ENCODE measurements at regions not wholly inside any gene's neighbourhood (a gene's known extent, or its start where the extent isn't known, plus 50 kb on each side); places are given as distances from the start of the nearest gene placed in this dataset.
A peak's percentile ranks its signal among the peaks of the same experiment; 100 is the strongest.
"Not testable (repeated sequence)": the region's sequence is repeated elsewhere in the genome, so short reads cannot be mapped to it uniquely, and the experiment has no call there.

GRCh38 chr5:86671536-86671935, 53.8 kb downstream of the COX7C start:
- Mint-ChIP-seq H3K36me3 (ENCODE audit: low read depth) (no peaks in the 10 kb centered on the region), H3K9me3 (no peaks in the 10 kb centered on the region), H3K4me3 (no peak overlapping the region), H3K27ac (no peak overlapping the region), H3K4me1 (no peaks in the 10 kb centered on the region), H3K27me3 (peaks cover 7% of the 10 kb centered on the region)
- DNase-seq = no peak
- ATAC-seq = no peak

GRCh38 chr5:86674069-86674468, 56.3 kb downstream of the COX7C start:
- H3K9me3 Mint-ChIP-seq = no peaks in the 10 kb centered on the region
- H3K4me3 Mint-ChIP-seq = no peak overlapping the region
- H3K27ac Mint-ChIP-seq = no peak overlapping the region
- H3K4me1 Mint-ChIP-seq = no peaks in the 10 kb centered on the region
- DNase-seq (no peak), ATAC-seq (no peak)
- H3K27me3 Mint-ChIP-seq = peaks cover 7% of the 10 kb centered on the region
- no peaks in the 10 kb centered on the region for H3K36me3 Mint-ChIP-seq (ENCODE audit: low read depth)

- DNase-seq (no peak), ATAC-seq (no peak)
- Mint-ChIP-seq H3K27ac (no peak overlapping the region), H3K36me3 (ENCODE audit: low read depth) (no peaks in the 10 kb centered on the region), H3K4me1 (no peaks in the 10 kb centered on the region), H3K27me3 (peaks cover 7% of the 10 kb centered on the region), H3K9me3 (no peaks in the 10 kb centered on the region), H3K4me3 (no peak overlapping the region)
Observed at GRCh38 chr5:86675311-86675710, 57.6 kb downstream of the COX7C start.

- H3K9me3 Mint-ChIP-seq = no peaks in the 10 kb centered on the region
- no peaks in the 10 kb centered on the region for H3K4me1 Mint-ChIP-seq
- H3K36me3 Mint-ChIP-seq (ENCODE audit: low read depth) = no peaks in the 10 kb centered on the region
- H3K27ac Mint-ChIP-seq = no peak overlapping the region
- no peak overlapping the region for H3K4me3 Mint-ChIP-seq
- H3K27me3 Mint-ChIP-seq = peaks cover 3% of the 10 kb centered on the region
- ATAC-seq (peak; percentile 40), DNase-seq (no peak)
Observed at GRCh38 chr5:86679529-86679928, 61.8 kb downstream of the COX7C start.

- ATAC-seq (no peak), DNase-seq (no peak)
- peaks cover 3% of the 10 kb centered on the region for H3K27me3 Mint-ChIP-seq
- no peaks in the 10 kb centered on the region for H3K9me3 Mint-ChIP-seq
- H3K36me3 Mint-ChIP-seq (ENCODE audit: low read depth) = no peaks in the 10 kb centered on the region
- no peak overlapping the region for H3K27ac Mint-ChIP-seq
- H3K4me1 Mint-ChIP-seq = no peaks in the 10 kb centered on the region
- H3K4me3 Mint-ChIP-seq = no peak overlapping the region
Observed at GRCh38 chr5:86679949-86680348, 62.2 kb downstream of the COX7C start.

GRCh38 chr5:86684222-86684621, 66.5 kb downstream of the COX7C start:
- Mint-ChIP-seq H3K4me3 (no peak overlapping the region), H3K36me3 (ENCODE audit: low read depth) (no peaks in the 10 kb centered on the region), H3K27me3 (peaks cover 7% of the 10 kb centered on the region), H3K27ac (no peak overlapping the region), H3K9me3 (no peaks in the 10 kb centered on the region), H3K4me1 (no peaks in the 10 kb centered on the region)
- no peak for DNase-seq
- no peak for ATAC-seq

GRCh38 chr5:86686046-86686445, 68.3 kb downstream of the COX7C start:
- Mint-ChIP-seq H3K27ac (no peak overlapping the region), H3K4me3 (no peak overlapping the region), H3K9me3 (no peaks in the 10 kb centered on the region), H3K27me3 (peaks cover 7% of the 10 kb centered on the region), H3K4me1 (no peaks in the 10 kb centered on the region), H3K36me3 (ENCODE audit: low read depth) (no peaks in the 10 kb centered on the region)
- DNase-seq (no peak), ATAC-seq (no peak)

GRCh38 chr5:86688406-86688805, 70.7 kb downstream of the COX7C start:
- ATAC-seq (no peak), DNase-seq (no peak)
- no peaks in the 10 kb centered on the region for H3K36me3 Mint-ChIP-seq (ENCODE audit: low read depth)
- H3K27me3 Mint-ChIP-seq = peaks cover 4% of the 10 kb centered on the region
- H3K9me3 Mint-ChIP-seq = no peaks in the 10 kb centered on the region
- no peaks in the 10 kb centered on the region for H3K4me1 Mint-ChIP-seq
- H3K27ac Mint-ChIP-seq = no peak overlapping the region
- no peak overlapping the region for H3K4me3 Mint-ChIP-seq

- ATAC-seq (no peak), DNase-seq (no peak)
- Mint-ChIP-seq H3K4me1 (no peaks in the 10 kb centered on the region), H3K27ac (no peak overlapping the region), H3K9me3 (no peaks in the 10 kb centered on the region), H3K4me3 (no peak overlapping the region), H3K27me3 (peaks cover 4% of the 10 kb centered on the region), H3K36me3 (ENCODE audit: low read depth) (no peaks in the 10 kb centered on the region)
Observed at GRCh38 chr5:86689103-86689729, 71.5 kb downstream of the COX7C start.

GRCh38 chr5:86709157-86709881, 91.6 kb downstream of the COX7C start:
- Mint-ChIP-seq H3K27me3 (peaks cover 7% of the 10 kb centered on the region), H3K4me1 (no peaks in the 10 kb centered on the region), H3K27ac (no peak overlapping the region), H3K9me3 (no peaks in the 10 kb centered on the region), H3K36me3 (ENCODE audit: low read depth) (no peaks in the 10 kb centered on the region), H3K4me3 (no peak overlapping the region)
- DNase-seq (no peak), ATAC-seq (no peak)

- Mint-ChIP-seq H3K27me3 (peaks cover 5% of the 10 kb centered on the region), H3K9me3 (no peaks in the 10 kb centered on the region), H3K4me1 (no peaks in the 10 kb centered on the region), H3K4me3 (no peak overlapping the region), H3K36me3 (ENCODE audit: low read depth) (no peaks in the 10 kb centered on the region), H3K27ac (no peak overlapping the region)
- DNase-seq (no peak), ATAC-seq (no peak)
Observed at GRCh38 chr5:86716121-86716520, 98.4 kb downstream of the COX7C start.

- ATAC-seq; H3K27me3 Mint-ChIP-seq; H3K36me3 Mint-ChIP-seq (ENCODE audit: low read depth); H3K9me3 Mint-ChIP-seq; DNase-seq; H3K4me3 Mint-ChIP-seq; H3K27ac Mint-ChIP-seq; H3K4me1 Mint-ChIP-seq: not testable (repeated sequence)
Observed at GRCh38 chr5:86731319-86732117, 113.8 kb downstream of the COX7C start.

GRCh38 chr5:86735370-86735769, 117.6 kb downstream of the COX7C start:
- Mint-ChIP-seq H3K27ac (no peak overlapping the region), H3K9me3 (peaks cover 13% of the 10 kb centered on the region), H3K4me1 (no peaks in the 10 kb centered on the region), H3K36me3 (ENCODE audit: low read depth) (no peaks in the 10 kb centered on the region), H3K27me3 (peaks cover 2% of the 10 kb centered on the region), H3K4me3 (no peak overlapping the region)
- no peak for DNase-seq
- no peak for ATAC-seq

GRCh38 chr5:86737579-86737978, 119.8 kb downstream of the COX7C start:
- DNase-seq (no peak), ATAC-seq (no peak)
- peaks cover 13% of the 10 kb centered on the region for H3K9me3 Mint-ChIP-seq
- no peak overlapping the region for H3K27ac Mint-ChIP-seq
- no peaks in the 10 kb centered on the region for H3K4me1 Mint-ChIP-seq
- H3K36me3 Mint-ChIP-seq (ENCODE audit: low read depth) = no peaks in the 10 kb centered on the region
- H3K27me3 Mint-ChIP-seq = peaks cover 2% of the 10 kb centered on the region
- H3K4me3 Mint-ChIP-seq = no peak overlapping the region

- DNase-seq = no peak
- Mint-ChIP-seq H3K27ac (no peak overlapping the region), H3K27me3 (no peaks in the 10 kb centered on the region), H3K4me3 (no peak overlapping the region), H3K36me3 (ENCODE audit: low read depth) (no peaks in the 10 kb centered on the region), H3K4me1 (no peaks in the 10 kb centered on the region), H3K9me3 (no peaks in the 10 kb centered on the region)
- no peak for ATAC-seq
Observed at GRCh38 chr5:86748538-86749105, 130.9 kb downstream of the COX7C start.
